ENCODE measurements at regions not wholly inside any gene's neighbourhood (a gene's known extent, or its start where the extent isn't known, plus 50 kb on each side); places are given as distances from the start of the nearest gene placed in this dataset.

DNA sequence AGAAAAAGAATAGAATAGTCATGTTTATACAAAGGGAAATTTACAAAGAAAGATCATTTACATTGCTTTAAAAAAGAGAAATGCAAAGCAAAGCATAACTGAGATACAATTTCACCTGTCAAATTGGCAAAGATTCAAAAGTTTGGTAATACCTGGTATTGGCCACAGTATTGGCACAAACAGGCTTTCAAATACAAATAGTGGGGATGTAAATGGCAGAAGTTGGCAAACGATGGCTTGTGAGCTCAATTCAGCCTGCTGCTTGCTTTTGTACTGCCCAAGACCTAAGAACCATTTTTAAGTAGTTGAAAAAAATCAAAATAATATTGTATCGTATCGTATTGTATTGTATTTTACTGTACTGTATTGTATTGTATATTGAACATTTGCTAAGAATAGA, 194.5 kb upstream of the JAG1 start:
- DNase-seq: peak; percentile 20

DNA sequence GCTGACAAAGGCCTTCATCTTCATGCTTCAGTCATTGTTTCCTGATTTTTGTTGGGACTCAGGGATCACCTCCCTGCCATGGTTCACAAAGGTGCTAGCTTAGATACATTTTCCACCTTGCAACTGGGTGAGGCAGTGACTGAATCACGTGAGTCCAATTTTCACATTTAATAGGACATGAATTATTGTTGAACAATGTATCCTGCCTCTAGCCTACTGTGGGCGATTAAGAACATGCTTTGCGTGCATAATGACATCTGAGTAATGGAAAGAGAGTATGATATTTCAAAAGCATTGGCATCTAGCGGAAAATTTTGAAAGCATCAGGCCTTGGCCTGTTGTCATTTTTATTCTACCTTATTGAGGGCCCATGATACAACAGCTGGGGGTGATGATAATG, 199.2 kb upstream of the JAG1 start:
- no peak for DNase-seq

DNA sequence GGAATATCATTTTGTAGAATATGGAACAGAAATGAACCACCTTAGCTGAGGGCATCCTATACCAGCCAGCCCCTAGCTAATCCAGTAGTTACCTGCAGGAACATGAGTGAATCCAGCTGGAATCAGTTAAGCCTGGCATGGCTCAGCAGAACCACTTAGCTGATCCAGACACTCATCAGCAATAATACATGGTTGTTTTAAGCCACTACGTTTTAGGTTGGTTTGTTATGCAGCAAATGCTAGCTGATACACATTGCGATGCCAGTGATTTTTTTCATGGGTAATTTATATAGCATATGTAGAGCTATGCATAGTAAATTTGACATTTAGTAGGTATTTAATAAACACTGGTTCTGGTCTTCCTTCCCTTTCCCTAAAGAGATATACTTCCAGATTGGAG, 201.9 kb upstream of the JAG1 start:
- no peak for DNase-seq

DNA sequence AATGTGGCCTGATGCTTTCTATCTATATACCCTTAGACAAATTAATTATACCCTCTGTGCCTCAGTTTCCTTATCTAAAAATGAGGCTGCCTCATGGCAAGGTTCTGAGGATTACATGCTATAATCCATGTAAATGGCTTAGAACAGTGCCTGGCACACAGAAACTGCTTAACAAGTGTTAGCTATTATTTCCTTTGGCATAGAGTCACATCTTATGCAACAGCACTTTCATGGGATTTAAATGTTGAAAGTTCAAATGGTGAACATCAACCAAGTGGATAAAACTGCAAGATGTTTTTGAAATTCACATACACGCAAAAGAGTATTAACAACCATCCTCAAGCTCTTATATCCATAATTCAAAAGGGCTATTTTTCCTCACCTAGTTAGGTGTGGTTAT, 202.8 kb upstream of the JAG1 start:
- no peak for DNase-seq

DNA sequence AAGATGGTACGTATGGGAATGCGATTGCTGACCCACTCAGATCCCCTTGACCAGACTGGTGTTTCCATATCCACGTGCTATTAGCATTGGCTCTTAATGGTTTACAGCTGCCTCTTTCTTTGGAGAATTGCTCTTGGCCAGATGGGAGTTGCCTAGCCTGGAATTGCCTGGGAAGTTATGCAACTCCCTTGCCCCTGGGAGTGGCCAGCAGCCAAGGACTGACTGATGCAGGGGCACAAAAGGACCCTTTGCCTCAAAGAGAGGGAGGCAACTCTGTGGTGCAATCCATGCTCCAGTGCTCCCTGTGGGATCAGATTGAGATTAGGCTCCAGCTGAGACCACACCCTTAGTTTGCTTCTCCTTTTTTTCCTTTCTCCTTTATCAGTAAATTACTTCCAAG, 203.5 kb upstream of the JAG1 start:
- DNase-seq: no peak

DNA sequence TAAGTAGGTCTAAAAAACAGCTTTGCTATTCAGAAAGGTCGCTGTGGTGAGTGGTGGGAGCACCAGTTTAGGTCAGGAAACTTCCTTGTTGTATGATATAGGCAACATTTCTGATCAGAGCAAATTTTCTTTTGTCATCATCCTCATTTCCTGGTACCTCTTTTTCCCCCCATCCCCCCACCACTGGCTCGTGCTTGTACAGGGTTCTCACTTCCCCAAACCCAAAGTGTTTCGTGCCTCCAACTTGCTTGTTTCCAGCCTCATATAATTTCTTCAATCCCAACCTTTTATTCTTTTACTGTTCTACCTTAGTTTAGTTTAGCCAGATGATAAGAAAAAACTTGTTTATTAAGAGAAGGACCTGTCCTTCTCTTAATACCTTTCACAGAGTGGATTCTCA, 209.4 kb upstream of the JAG1 start:
- no peak for DNase-seq

DNA sequence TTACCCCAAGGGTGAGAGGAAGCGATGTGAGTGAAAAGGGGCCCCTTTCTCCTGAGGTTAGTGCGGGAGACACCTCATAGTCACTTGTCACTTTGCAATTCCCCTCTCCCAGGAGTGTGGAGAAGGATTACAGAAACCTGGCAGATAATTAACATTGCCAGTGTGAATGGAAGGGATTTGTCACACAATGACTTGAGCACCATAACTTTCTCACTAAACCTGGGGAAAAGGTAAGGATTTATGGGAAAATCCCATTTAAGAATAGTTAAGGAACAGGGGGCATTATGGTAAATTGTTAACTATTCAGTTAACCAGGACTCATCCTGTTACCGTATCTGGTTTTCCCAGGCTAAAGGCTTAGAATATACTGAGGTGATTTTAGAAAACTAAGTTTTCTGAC, 219.5 kb upstream of the JAG1 start:
- no peak for DNase-seq

DNA sequence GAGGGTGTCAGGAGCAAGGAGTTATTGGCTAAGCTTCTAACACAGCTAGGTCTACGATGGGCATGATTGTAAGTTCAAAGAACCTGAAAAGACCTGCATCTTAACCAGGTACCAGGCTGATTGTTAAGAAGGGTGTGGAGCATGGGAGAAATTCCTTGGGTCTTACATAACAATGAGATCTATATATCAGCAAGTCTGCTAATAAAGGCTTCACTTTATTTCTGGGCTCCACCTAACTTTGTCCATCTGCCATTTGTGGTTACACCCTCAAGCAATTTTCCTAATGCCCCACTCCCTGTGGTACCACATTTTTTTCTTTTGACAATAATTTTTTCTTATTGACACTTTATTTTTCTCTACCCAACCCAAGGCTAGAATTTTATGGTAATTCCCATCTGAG, 223.5 kb upstream of the JAG1 start:
- no peak for DNase-seq

DNA sequence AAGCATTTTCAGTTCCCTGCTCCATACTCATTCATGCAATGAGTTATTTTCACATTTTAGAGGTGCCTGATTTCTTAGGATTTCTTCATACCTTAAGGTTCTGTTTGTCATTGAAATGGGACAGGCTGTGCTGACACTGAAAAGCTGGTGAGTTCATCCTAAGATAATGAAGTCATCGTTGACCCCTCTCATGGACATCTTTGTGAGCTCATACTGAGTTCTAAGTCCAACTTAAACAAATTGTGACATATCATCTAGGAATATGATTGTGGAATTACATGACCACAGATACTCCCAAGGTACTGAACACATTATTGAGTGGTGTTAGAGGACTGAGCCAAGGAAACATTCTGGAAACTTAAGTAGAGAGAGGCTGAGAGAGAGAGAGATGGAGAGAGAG, 224.8 kb upstream of the JAG1 start:
- DNase-seq: no peak

DNA sequence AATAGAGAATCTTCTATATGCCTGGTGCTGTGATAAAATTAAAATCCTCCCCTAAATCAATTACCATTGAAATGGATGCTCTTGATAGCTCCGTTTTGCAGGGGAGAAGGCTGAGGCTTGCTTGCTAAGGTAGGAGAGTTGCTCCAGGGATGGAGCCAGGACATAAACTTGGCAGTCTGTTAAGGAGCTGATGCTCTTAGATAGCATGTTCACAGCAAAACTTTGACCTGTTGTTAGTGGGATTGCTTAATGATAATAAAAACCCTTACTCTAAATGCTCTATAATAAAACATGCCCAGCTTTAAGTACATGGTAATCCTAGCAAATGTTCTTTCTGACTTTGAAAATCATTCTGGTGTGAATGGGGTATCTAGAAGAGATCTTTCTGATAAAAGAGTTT, 228.4 kb upstream of the JAG1 start:
- no peak for DNase-seq

DNA sequence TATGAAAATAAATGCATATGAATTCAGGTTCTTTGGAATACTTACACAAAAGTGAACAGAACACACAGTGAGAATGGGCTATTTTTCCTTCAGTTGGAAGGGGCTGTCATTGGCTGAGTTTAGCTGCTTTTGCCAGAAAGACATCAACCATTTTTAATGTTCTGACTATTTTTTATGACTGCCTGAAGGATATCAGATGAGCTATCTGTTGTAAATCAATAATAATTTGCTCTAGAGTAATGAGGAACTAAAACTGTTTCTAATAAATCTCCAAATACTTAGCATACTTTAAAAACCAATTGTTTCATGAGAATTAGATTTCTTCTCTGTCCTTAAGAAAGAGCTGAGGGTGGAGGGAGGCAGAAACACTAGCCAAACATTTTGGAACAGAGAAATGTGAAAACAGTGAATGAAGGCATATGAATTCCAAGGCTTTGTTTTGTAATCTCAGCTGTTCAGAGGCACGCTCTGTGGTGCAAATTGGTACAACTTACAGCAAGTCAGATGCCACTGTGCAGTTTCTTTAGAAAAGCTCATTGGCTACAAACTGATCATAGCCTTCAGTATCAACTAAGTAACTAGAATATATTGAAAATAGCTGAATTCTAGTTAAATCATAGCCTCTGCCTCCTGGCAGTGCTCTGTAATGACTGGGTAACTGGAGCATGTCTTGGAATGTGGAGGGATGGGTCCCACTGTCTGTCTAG, 228.9 kb upstream of the JAG1 start:
- DNase-seq: no peak

DNA sequence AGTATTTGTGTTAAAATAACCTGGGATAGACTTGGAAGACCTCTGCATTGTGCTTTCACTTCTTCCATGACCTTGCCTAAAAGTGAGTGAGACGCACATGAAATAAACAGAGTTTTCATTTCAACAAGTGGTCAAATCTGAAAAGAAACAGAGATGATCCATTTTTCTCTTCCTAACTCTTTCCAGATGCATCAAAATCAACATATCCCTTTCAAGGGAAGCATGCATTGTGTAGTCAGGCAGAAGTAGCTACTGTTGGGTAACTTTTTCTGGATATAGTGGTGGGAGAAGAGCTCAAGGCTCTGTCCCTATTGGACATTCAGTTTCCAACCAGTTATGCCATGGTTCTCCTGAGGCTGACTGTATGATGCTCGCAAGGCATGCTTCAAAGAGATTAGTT, 233.0 kb upstream of the JAG1 start:
- no peak for DNase-seq

DNA sequence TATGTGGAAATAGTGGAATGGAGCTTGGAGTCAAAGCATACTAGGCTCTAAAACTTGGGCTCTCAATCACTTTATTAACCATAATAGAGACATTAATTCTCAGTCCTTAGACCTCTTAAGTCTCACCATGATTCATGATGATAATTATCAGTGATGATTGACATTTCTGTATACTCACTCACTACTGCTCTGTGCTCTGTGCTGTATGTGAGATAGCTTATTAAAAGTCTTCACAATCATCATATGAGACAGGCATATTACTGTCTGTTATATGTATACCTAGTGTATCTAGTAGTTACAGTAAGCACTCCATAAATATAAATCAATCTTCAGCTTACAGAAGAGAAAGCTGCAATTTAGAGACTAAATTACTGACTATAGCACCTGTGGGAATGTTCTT, 236.0 kb upstream of the JAG1 start:
- DNase-seq: no peak

DNA sequence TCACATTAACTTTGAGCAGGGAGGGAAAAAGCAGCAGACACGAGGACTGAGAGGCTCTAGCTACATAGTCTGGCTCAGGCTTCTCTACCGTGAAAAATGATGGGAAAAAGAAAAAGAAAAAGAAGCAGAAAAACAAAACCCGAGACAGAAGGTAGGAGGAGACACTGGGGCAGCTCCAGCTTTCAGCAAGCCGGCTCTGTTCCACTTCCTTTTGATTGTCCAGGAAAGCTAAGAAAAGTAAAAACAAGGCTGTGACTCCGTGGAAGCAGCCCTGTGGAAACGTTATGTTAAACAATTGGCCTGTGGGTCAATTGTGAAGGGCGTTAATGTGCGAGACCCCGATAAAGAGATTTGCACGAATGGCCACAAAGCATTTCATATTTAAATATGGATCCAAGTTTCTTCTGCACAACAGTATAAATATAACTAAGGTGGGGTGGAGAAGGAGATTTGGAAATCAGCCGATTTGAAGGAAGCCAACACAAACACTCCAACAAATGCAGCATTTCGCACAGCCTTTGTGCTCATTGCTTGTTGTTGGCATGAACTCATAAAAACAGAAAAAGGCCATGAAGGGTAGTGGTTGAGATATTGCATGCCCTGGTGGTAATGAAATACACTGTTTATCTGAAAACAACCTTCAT, 236.9 kb upstream of the JAG1 start:
- no peak for DNase-seq

DNA sequence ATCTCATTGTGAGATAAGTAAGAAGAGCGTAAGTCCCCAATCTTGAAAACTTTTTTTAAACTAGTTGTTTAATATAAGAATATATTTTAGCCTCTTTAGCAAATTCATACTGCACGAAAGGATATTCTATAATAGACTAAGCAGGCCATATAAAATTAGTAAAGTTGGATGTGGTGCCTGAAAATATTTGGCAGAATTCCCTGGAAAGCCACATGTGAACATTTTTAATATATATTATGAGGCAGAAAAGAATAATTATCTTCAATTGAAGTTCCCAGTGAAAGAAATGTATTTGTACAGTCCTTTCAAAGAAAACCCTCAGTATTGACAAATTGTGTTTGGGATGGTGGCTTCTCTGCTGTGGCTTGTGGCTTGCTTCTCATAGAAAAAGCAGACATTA, 237.5 kb upstream of the JAG1 start:
- no peak for DNase-seq

DNA sequence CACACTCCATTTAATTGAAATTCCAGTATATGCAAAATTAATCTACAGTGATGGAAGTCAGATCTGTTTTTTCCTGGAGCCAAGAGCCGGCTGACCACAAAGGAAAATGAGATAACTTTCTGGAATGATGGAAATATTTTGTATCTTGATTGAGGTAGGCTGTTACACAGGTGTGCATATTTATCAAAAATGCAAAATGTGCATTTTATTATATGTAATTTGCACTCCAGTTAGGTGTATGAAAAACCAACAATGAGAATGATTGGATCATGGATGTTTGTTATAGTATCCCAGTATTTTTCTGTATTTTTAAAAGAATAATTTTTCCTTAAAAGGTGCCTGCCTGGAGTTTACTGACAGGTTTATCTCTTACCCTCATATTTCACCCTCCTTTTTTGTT, 242.0 kb upstream of the JAG1 start:
- no peak for DNase-seq

DNA sequence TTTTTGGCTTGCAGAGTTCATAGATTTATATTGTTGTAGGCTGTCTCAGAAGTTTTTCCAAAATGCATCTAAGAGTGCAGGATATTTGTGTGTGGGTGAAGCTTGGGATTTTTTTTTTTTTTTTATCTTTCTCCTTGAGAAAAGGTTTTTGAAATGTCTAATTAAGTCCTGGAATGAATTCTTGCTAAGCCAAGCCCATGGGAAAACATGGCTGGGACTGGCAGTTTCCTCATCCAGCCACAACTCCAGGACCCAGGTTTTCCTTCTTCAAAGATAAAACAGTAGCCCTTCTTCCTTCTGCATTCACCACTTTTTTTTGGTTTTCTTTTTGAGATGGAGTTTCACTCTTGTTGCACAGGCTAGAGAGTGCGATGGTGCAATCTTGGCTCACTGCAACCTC, 242.5 kb upstream of the JAG1 start:
- no peak for DNase-seq

DNA sequence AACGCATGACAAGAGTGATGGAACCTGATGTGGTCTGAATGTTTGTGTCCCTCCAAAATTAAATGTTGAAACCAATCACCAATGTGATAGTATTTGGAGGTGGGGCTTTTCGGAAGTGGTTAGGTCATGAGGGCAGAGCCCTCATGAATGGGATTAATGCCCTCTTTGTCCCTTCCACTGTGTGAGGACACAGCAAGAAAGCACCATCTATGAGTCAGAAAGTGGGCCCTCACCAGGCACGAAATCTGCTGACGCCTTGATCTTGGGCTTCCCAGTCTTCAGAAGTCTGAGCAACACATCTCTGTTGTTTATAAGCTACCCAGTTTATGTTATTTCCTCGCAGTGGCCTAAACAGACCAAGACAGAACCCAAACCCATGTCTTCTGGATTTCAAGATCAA, 244.0 kb upstream of the JAG1 start:
- no peak for DNase-seq

DNA sequence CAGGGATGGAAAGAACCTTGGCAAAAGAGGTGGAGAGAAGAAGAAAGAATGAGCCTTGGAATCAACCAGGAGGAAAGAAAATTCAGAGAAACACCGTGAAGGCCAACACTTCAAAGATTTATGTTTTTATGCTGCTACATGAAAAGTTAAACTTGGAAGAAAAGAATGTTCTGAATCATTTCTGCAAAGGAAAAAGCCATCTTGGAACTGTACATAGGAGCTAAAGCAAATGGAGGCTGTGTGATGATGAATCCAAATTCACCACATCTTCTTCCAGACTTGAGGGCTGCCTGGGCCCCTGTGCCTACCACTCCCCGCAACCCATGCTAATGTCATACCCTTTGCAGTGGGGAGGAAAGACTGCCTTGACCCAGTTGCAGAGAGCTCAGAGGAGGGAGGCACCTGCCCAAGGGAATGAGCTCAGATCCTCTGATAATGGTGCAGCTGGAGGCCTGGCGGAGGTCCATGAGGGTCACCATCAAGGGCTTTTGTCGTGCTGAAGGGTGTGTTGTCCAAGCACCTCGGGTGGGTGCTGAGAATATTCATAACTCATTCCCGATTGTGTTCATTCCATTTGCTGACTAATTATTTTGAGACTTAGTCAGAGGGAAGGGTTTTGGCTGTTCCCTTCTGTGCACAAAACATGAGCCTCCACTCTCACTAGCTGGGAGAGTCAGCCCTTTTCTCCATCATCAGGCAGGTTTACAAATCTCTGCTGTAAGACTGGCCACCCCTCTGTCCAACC, 245.8 kb upstream of the JAG1 start:
- no peak for DNase-seq

DNA sequence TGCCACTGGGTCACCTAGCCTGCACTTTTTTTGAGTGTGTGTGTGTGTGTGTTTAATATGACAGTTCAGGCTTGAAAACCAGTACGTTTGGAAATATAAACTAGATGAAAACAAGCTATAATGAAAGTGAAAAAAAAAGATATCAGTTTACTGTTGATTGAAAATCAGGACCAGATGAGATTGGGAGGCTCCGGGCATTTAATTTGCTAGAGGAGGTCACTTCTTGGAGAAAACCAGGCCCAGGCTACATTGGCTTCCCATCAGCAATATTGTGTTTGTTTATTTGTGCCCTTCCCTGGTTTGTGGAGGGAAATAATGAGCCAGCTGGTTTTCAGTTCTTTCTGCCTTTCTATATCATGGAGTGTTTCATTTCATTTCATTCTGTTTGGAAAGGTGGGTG, 246.6 kb upstream of the JAG1 start:
- no peak for DNase-seq

DNA sequence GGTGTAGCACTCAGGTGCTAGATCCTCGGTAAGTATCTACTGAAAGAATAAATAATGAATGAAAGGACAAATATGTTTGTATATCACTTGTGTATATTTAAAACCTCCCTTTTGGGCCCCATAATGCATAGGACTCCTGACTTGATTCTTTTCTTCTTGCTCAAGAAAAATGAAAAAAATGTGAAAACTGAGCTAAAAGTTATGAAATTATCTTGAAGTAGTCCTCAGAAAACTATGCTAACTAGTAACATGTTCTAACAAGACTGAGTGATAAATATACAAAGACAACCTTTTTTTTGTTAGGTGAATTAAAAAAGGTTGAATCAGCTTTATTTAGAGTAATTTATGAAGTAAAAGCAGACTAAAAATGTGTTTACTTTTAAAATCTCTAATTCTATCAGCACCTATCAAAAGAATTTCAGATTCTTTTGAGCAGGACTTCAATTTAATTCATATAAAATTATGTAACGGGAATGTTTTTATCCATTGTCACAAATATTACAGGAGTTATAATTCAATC, 247.8 kb upstream of the JAG1 start:
- no peak for DNase-seq

DNA sequence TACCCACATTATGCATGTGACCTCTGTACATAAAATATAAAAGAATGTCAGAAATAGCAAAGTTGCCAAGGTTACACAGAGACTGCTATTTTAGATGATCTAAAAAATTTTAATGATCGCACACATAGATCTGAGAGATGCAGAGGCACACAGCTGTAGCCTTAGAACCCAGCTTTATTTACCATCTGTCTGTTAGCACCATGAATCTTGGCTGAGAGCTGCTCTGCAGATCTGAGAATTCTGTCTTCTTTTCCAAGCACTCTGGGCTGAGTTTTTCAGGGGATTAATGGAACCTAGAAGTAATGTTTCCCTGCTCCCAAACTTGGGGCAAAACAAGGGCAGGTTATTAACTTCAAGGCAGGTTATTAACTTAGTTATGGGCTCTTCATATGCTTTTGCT, 248.7 kb upstream of the JAG1 start:
- no peak for DNase-seq

DNA sequence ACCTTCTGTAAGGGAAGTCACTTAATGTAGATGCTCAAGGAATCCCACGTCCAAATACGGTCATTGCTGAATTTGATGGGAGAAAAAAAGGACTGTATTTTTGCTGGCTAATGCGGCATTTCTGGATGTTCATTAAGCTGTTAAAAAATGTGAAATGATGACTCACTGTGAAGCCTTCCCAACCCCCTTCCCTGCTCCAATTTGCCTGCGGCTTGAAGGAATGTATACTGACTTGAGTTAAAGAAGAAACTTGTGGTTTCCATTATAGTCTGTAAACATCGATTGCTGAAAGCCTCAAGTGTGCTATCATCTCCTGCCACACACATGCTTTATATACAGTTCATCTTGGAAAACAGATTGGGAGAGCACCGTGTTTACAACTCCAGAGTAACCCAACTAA, 249.1 kb upstream of the JAG1 start:
- no peak for DNase-seq

DNA sequence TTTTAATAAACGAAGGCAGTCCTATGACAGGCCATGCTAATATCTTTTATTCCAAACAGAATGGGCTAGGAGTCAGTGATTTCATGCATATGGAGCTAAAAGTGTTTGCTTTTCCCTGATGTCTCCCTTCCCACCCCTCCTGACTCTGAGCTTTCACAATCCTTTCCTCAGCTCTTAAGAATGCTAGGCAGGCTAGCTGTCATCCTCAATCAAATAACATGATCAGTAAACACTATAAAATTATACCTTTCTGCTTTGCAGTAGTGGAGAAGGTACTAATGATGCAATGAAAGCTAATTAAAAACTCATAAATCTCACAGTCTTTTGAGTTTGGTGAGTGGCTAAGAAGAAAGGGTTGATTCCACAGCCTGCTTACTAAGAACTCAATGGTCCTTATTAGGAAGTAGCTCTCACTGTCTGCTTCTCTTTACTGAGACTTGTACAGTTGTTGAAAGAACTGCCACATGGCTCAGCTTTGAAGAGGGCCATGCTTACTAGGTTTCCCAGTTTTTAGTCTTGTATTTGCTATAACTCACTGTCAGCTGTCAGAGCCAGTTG, 250.9 kb upstream of the JAG1 start:
- peak; percentile 58 for DNase-seq

Measured in NCI-H1105 (cell line).